Ramos (cell line): ENCODE measurements at regions not wholly inside any gene's neighbourhood (a gene's known extent, or its start where the extent isn't known, plus 50 kb on each side); places are given as distances from the start of the nearest gene placed in this dataset.
"Not testable (repeated sequence)": the region's sequence is repeated elsewhere in the genome, so short reads cannot be mapped to it uniquely, and the experiment has no call there.

ENCODE experiments used
- in situ Hi-C: fragments of 300-500 bp; cut with MboI; formaldehyde crosslinking; loops from one replicate; pipeline ENCODE4 v1.14.3; 2022; ENCODE audit warnings: low sequenced_read_pairs; ENCODE audit not compliant: unreplicated experiment

DNA sequence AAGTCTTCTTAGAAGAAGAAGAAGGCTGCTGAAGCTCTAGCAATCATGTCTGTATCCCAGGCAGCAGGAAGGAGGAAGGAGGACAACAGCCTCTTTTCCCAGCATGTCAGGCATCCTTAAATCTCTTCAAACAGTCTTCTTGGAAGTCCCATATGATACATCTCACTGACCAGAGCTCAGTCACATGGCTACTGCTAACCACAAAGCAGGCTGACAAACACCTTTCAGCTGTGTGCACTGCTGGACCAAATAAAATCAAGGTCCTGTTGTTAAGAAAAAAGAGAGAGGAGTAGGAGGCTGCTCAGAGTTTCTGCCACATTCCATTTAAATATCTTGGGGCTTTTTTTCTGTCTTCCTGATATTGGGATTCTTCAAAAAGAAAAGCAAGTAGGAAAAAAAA is 203.4 kb upstream of the PELI2 start:
- in situ Hi-C loops: no loop called here

DNA sequence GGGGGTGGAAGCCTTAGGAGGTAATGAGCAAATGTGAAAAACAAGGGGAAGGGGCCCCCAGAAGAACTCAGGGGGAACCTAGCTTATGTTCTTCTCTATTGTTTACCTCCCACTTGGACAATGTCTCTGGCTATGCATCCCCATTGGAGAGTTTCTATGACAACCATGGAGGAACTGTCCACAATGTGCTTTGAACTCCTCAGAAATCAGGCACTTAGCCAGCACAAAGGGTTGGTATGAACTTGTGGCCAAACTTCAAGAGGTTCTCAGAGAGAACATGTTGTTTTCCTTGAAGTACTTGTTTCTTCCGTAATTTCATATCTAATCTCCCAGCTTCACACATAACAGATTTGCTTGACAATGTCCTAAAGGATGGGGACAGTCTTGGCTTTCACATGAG is 202.8 kb upstream of the PELI2 start:
- in situ Hi-C loops: no loop called here

DNA sequence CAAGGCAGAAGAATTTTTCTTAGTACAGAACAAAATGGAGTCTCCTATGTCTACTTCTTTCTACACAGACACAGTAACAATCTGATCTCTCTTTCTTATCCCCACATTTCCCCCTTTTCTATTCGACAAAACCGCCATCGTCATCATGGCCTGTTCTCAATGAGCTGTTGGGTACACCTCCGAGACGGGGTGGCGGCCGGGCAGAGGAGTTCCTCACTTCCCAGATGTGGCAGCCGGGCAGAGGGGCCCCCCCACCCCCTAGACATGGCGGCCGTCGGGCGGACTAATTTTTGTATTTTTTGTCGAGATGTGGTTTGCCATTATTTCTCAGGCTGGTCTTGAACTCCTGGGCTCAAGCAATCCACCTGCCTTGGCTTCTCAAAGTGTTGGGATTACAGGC is 198.4 kb upstream of the PELI2 start:
- in situ Hi-C loops: not testable (repeated sequence)

DNA sequence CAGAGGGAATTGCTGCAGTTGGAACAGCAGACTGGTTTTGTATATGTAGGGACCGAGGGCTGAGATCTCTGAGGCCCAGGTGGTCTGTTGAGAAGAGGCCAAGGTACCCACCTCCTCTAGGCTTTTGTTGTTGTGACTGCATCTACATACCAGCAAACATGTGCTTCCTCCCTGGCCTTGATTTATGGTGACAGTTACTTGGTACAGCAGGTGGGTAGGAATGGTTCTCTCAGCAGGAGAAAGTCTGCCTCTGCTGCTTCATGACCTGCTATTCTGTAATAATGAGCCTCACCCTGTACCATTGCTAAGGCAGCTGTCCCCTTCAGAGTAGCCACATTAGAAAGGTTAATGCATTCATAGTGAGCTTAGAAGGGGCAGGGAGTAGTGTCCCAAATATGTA is 196.7 kb upstream of the PELI2 start:
- in situ Hi-C loops: no loop called here

DNA sequence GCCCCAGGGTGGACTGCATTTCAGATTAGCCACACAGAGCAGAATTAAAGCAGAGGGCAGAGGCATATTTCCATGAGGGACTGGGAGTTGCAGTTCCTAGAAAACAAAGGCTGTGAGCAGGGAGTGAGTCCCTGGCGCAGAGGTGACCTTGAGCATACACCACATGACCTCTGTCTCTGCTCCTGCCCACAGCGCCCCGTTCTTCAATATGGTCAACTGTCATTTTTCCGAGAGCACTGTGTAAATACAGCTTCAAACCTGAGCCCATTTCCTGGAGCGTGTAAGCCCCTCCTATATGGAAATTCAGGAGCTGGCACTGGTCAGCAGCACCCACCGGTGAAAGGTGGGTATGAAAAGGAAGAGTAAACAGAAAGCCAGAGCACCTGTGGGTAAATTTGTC is 192.2 kb upstream of the PELI2 start:
- in situ Hi-C loops: no loop called here

DNA sequence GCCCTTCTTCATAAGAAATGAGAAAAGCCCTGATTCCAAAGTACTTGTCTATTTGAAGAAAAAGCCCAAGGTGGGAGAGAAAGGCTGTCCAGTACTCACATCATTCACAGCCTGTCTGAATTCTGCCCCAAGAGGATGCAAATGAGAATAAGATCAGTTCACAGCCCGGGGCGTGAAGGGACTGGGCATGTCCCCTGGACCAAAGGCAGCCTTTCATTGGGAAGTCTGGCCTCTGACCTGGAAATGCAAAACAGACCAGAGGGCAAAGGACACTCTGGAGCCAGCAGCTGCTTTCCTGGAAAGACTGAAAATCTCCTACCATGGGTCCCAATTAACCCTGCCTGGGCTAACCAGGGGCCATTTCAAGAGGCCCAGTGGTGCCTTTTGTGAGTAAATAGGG is 191.2 kb upstream of the PELI2 start:
- in situ Hi-C loops: no loop called here

DNA sequence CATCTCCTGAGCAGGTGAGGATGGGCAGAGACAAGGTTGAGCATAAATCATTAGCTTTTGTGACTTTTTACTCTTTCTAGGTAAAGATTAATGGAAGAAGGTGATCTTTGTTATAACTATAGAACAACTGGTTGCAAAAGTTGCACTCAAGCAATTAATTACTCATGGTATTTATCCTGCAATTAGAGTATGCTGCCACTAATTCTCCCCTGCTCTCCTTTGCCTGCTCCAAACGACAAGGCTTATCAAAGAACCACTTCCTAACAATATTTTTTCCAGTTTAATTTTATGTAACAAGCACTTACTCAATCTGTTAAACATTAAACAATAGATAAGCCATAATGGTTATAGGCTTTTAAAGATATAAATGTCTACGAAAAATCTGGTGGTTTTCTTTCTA is 189.9 kb upstream of the PELI2 start:
- in situ Hi-C loops: no loop called here

DNA sequence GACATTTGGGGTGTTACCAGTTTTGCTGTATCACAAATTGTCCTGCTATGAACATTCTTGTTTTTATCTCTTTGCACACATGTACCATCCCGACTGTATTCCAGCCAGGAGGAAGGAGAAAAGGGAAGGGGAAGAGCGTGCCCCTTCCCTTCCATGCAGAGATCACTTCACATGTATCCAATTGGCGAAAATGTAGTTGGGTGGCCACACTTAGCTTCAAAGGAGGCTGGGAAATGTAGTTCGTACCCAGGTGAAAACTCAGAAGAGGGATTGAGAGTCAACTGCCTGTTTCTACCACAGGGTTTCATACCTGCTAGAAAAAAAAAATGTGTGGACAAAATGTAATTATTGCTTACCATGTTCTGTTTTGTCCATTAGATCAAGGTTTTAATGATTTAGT is 189.1 kb upstream of the PELI2 start:
- in situ Hi-C loops: no loop called here

DNA sequence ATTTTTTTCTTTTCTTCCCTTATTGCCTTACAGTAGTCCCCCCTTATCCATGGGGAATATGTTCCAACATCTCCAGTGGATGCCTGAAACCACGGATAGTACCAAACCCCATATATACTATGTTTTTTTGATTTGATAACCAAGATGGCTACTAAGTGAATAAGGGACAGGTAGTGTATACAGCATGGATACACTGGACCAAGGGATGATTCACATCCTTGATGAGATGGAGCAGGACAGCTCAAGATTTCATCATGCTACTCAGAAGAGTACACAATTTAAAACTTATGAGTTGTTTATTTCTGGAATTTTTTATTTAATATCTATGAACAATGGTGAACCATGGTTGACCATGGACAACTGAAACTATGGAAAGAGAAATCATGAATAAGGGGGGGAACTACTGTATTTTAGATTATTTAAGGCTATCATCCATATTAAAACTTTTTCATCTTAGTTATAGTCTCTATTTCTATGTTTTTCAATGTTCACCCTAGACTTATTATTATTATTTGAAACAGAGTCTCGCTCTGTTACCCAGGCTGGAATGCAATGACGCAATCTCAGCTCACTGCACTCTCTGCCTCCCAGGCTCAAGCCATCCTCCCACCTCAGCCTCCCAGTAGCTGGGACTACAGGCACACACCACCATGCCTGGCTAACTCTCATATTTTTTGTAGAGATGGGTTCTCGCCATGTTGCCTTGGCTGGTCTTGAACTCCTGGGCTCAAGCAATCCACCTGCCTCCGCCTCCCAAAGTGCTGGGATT is 188.0 kb upstream of the PELI2 start:
- in situ Hi-C loops: no loop called here

DNA sequence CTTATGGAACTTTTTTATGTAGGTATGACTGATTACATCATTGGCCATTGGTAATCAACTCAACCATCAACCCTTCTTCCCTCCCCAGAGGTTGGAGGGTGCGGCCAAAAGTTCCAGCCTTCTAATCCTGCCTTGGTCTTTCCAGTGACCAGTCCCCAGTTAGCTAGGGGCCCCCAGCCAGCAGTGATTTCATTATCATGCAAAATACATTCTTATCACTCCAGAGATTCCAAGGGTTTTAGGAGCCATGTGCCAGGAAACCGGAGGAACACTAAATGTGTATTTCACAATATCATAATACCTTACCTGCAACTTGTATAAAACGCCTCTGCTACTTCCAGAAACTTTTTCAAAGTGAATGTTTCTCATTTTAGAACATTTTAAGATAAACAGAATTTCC is 181.5 kb upstream of the PELI2 start:
- in situ Hi-C loops: no loop called here

DNA sequence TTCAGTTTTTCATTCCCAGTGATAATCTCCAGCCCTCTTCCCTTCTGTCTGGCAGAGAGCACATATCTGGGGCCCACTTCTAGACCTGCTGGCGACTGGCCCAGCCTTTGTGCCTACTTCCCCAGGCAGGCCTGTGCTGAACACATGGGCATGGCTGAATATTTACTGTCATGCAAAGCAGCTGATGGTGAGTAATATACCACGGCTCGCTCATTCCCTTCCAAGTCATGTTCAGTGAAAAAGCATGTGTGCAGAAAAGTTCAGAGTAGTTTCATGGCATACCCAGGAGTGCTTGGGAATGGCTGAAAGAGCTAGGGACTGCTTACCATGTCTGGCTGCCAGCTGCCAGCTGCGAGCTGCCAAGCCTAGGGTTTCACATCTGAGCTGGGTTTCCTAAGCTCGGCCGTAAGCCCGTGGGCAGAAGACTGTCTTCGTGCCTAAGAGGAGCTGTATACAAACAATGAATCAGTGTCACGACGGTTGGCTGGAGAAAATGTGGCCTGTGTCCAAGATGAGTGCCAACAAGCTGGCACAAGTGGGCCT is 179.9 kb upstream of the PELI2 start:
- in situ Hi-C loops: no loop called here

DNA sequence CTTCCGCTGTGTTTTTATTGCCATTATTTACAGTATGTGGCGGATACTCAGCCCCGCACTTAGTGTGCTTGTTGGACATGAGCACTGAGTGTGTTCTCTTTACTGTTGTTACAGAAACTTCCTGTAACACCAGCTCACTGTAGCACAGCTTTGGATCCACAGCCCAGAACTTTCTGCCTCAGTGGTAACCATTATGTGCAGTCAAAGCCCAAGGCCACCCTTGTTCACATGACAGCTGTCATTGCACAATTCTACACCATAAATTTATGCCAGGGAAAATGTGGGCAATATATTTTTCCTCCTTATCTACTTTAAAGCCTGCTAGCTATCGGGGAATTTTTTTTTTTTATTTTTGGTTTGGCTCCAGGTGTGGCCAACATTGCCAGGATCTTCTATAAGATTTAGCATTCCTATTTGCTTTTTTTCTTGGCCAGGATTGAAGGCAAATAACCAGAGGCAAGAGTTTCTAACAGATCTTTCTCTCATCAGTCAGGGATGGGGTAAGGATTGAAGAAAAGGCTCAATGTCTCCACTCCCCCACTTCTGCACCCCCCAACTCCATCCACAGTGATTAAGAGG is 176.0 kb upstream of the PELI2 start:
- in situ Hi-C loops: no loop called here

DNA sequence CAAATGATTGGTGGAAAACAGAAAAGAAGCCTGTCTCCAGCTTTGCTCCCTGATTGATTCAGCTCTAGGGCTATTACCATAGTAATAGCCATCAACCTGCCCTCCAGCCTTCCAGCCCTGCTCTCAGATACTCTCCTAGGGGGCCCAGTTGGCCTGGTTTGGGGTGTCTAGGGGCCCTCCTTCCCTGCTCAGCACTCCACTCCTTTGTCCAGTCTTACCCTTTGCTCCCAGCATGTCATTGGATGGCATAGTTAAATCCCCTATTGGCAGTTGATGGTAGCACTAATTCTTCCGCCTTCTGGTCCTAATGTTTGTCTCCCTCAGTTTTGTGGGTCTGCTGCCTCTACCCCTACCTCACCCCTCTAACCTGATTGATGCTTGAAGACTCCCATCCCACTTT is 175.4 kb upstream of the PELI2 start:
- in situ Hi-C loops: no loop called here

DNA sequence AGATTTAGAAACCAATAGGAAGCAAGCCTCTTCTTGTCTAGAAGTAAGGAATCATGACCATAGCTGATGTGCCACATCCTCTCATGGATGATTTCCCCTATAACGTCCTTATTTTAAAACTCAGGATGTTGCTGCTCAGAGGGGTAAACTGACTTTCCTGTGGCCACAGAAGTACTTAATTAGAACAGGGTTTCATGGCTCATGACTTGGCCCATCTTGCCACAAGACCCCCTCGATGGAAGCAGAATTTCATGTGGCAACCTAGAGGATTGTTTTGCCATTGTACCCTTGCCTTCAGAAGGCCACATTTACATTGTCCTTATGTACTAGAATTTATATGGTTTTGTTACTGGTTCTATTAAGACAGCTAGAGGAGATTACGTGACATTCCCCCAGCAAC is 173.5 kb upstream of the PELI2 start:
- in situ Hi-C loops: no loop called here

DNA sequence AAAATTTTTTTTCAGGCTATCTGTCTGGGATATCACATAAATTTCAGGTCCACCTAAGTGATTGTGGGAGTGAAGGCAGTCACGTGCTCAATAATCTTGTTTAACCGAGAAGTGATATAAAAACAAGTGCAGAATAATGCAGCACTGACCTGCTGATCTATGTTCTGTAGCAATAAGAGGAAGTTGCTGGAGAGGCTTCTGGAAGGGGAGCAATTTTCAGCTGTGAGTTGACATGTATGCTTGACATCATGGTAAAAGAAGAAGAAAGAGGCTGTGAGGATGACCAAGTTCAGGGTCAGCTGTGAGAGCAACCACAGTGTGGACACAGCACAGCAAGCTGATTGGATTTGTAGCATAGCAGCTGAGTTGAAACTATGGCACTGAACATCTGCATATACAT is 172.0 kb upstream of the PELI2 start:
- in situ Hi-C loops: no loop called here

DNA sequence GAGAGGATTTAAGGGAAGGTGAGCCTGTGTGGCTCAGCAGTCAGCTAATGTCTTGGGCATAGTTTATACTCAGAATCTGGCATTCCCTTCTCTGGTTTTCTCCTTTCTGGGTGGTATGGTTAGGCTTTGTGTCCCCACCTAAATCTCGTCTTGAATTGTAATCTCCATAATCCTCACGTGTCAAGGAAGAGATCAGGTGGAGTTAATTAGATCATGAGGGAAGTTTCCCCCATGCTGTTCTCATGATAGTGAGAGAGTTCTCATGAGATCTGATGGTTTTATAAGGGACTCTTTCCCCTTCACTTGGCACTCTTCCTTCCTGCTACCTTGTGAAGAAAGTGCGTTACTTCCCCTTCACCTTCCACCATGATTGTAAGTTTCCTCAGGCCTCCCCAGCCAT is 169.8 kb upstream of the PELI2 start:
- in situ Hi-C loops: no loop called here

DNA sequence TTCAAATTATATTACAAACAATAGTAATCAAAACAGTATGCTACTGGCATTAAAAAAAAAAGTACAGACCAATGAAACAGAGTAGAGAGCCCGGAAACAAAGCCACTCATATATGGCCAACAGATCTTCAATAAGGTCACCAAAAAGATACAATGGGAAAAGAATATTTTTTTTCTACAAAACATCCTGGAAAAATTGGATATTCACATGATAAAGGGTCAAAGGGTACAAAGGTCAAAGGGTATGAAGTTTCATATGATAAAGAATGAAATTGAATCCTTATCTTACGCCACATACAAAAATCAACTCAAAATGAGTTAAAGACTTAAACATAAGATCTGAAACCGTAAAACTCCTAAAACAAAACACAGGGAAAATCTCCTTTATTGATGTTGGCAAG is 168.5 kb upstream of the PELI2 start:
- in situ Hi-C loops: no loop called here

DNA sequence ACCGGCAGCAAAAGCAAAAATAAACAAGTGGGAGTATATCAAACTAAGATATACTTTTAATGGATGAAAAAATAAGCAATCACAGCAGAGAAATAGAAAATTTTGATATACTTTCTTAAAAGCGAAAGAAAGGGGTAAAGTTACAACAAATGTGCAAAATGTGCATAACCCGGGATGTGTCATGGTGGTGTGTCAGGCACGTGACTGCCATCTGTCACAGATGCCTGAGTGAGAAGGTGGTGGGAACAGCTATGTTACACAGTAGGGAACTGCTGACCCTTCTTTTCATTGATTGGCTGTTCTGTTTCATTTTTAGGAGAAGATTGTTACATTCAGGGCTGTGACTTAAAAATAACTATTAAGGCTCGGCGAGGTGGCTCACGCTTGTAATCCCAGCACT is 168.1 kb upstream of the PELI2 start:
- in situ Hi-C loops: no loop called here

DNA sequence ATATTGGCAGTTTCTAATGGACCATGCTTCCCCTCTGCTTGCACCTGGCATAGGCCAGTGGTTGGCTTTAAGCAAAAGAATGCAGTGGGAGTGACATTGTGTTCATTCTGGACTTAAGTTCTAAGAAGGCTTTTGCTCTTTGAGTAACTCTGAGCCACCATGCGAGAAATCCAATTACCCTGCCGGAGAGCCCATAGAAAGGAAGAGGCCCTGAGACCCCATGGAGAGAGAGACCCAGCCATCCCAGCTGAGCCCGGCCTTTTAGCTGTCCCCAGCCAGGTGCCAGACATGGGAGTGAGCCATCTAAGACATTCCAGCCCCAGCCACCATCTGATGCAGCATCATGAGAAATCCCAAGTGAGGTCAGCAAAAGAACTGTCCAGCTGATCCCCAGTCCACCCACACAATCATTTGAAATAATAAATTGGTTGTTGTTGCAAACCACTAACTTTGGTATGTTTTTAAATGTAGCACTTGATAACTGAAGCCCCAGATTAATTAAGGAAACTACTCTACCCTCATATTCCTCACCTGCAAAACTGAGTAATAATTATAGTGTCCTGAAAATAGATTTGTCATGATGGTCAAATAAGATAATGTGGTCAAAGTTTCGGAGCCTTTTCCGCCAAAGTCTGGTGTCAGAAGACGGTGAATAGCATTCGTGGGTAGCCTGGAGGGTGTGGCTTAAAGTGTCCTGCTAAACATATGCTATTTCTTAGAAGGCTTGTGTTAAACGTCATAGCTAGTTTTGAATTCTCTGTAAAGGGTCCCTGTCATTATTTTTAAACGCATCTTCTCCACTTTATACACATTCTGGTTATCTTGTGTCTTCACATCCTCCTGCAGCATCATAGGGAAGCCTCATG is 166.6 kb upstream of the PELI2 start:
- in situ Hi-C loops: no loop called here

DNA sequence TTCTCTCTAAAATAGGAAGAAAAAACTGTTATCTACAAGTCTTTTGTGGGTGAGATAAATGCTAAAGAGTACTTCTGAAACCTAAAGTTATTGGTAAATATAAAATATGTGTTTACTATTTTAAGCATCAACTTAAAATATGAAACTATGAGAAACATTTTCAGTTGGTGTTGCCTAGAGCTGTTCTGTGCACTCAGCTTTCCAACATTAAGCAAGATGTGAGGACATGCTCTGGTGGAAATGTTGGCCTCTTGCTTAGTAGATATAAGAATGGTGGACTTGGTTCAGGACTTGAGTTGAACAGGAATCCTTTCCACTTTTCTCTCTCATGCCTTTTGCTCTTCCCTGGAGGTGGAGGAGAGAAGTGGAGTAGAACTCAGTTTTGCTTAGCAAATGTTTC is 164.1 kb upstream of the PELI2 start:
- in situ Hi-C loops: no loop called here

DNA sequence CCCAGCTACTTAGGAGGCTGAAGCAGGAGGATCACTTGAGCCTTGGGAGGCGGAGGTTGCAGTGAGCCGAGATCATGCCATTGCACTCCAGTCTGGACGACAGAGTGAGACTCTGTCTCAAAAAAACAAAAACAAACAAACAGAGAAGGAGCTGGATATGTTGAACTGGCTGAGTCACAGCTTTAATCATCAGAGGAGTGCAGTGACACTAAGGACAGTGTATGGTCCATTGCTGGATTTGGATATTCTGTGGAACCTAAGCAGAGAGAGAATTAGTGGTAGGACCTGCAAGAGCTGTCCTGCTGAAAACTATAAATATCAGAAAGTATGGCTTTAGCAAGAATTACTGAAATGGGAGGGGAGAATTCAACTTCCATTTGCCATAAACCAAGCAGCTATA is 163.0 kb upstream of the PELI2 start:
- in situ Hi-C loops: no loop called here
